ENCODE measurements at regions not wholly inside any gene's neighbourhood (a gene's known extent, or its start where the extent isn't known, plus 50 kb on each side); places are given as distances from the start of the nearest gene placed in this dataset.
A peak's percentile ranks its signal among the peaks of the same experiment; 100 is the strongest.

DNA sequence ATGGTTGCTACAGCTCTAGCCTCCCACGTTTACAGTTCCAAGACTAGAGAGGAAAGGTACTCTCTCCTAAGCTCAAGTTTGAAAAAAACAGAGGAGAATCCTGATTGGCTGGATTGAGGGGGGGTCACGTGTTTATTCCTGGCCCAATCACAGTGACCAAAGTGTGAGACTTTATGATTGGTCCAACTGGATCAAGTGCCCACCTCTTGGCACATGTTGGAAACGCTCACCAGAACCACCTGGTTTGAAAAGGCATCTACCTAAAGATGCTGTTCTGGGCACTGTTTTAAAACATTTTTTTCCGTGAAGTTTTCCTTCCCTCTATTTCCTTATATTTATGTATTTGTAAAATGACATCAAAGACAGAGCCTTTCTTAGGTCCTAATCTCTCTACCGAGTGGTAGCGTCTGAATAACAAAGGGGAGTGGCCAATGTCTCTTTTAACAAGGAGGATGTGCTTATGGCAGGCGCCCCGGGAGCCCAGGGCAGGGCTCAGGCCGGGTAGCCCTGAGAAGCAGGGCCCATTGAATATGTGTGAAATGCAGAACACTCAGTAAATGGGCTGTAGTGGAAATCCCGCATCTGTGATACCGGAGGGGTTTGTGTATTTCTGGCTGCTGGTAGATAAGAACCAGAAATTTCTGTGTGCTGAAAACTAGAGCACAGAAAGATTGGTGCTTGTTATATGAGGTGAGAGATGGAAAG lies 146.2 kb downstream of the ATP23 start:
- no peak for DNase-seq
- intact Hi-C loops (cut with micrococcal nuclease) = no loop called here
- Histone ChIP-seq H4K20me1 (ENCODE audit: low read length) (no peaks in the 10 kb centered on the region), H3K27ac (ENCODE audit: low read length) (no peak overlapping the region), H3K9ac (ENCODE audit: low read length) (no peak overlapping the region), H3K9me2 (replicated peaks; ENCODE audit: low read length) (no peaks in the 10 kb centered on the region), H3K4me1 (ENCODE audit: insufficient read depth, low read length) (no peaks in the 10 kb centered on the region), H3K4me2 (ENCODE audit: low read length) (no peak overlapping the region), H3K4me3 (ENCODE audit: low read length) (no peak overlapping the region), H3F3A (ENCODE audit: low read length, unreplicated experiment) (no peaks in the 10 kb centered on the region), H3K9me3 (ENCODE audit: low read length) (no peaks in the 10 kb centered on the region), H3K79me2 (ENCODE audit: low read length) (no peaks in the 10 kb centered on the region), H3K27me3 (ENCODE audit: low read length) (no peaks in the 10 kb centered on the region), H2AFZ (ENCODE audit: low read length) (no peak overlapping the region), H3K36me3 (ENCODE audit: low read depth, low read length) (no peaks in the 10 kb centered on the region)
- no peak for ATAC-seq
- no peak for TF ChIP-seq EZH2phosphoT487 (IDR thresholded peaks at IDR 0.05; ENCODE audit: borderline replicate concordance, low read length)
- TF ChIP-seq, protein P1, sequence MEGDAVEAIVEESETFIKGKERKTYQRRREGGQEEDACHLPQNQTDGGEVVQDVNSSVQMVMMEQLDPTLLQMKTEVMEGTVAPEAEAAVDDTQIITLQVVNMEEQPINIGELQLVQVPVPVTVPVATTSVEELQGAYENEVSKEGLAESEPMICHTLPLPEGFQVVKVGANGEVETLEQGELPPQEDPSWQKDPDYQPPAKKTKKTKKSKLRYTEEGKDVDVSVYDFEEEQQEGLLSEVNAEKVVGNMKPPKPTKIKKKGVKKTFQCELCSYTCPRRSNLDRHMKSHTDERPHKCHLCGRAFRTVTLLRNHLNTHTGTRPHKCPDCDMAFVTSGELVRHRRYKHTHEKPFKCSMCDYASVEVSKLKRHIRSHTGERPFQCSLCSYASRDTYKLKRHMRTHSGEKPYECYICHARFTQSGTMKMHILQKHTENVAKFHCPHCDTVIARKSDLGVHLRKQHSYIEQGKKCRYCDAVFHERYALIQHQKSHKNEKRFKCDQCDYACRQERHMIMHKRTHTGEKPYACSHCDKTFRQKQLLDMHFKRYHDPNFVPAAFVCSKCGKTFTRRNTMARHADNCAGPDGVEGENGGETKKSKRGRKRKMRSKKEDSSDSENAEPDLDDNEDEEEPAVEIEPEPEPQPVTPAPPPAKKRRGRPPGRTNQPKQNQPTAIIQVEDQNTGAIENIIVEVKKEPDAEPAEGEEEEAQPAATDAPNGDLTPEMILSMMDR (conservative IDR thresholded peaks at IDR 0.05; ENCODE audit: low read depth, low read length) = no peak
- no peak for TF ChIP-seq EZH2 (IDR thresholded peaks at IDR 0.05; ENCODE audit: low read length, unreplicated experiment)
- CTCF ChIA-PET = no interaction called here
- BruUV-seq (replicated peaks) = no TSS peak
- POLR2A ChIA-PET (ENCODE audit: unreplicated experiment) = interaction anchor here (0.6 kb wide), 1 partner anchor 125 kb away, joined by 3 read pairs; no protein-coding TSS in a partner anchor

DNA sequence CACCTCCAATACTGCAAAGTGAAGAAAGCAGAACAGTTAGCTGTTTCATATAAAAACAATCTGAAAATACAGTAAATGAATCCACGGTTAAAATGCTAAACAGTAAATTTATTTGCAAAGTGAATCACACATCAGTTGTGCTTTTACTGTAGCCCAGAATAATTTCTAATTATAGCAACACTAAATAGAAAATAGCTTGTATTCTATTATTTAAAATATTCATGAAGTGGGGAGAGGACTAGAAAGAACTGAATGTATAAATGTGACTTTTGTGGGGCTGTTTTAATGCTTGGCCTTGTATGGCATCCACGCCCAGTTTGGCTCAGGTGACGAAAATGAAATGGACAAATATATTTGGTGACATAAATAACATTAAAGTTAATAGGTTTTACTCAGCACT lies 148.2 kb downstream of the ATP23 start:
- ATAC-seq (peak; percentile 60), DNase-seq (no peak)
- H3K4me3 ChIP-seq (ENCODE audit: low read length) = no peak overlapping the region
- no peak overlapping the region for H3K27ac ChIP-seq (ENCODE audit: low read length)
- H3K9me2 ChIP-seq (replicated peaks; ENCODE audit: low read length) = no peaks in the 10 kb centered on the region
- H3K9ac ChIP-seq (ENCODE audit: low read length) = no peak overlapping the region
- no peaks in the 10 kb centered on the region for H3K36me3 ChIP-seq (ENCODE audit: low read depth, low read length)
- H3K9me3 ChIP-seq (ENCODE audit: low read length) = no peaks in the 10 kb centered on the region
- no peak overlapping the region for H2AFZ ChIP-seq (ENCODE audit: low read length)
- no peaks in the 10 kb centered on the region for H3K27me3 ChIP-seq (ENCODE audit: low read length)
- no peaks in the 10 kb centered on the region for H3F3A ChIP-seq (ENCODE audit: low read length, unreplicated experiment)
- H3K4me2 ChIP-seq (ENCODE audit: low read length) = no peak overlapping the region
- CTCF ChIA-PET = no interaction called here
- TF ChIP-seq EZH2phosphoT487 (IDR thresholded peaks at IDR 0.05; ENCODE audit: borderline replicate concordance, low read length) (no peak), EZH2 (IDR thresholded peaks at IDR 0.05; ENCODE audit: low read length, unreplicated experiment) (no peak)
- TF ChIP-seq, protein P1 (conservative IDR thresholded peaks at IDR 0.05; ENCODE audit: low read depth, low read length) = no peak
- BruUV-seq (replicated peaks) = no TSS peak
- POLR2A ChIA-PET (ENCODE audit: unreplicated experiment) = no interaction called here
- H3K4me1 ChIP-seq (ENCODE audit: insufficient read depth, low read length) = no peaks in the 10 kb centered on the region
- no peaks in the 10 kb centered on the region for H3K79me2 ChIP-seq (ENCODE audit: low read length)
- intact Hi-C loops (cut with micrococcal nuclease) = no loop called here
- no peaks in the 10 kb centered on the region for H4K20me1 ChIP-seq (ENCODE audit: low read length)

DNA sequence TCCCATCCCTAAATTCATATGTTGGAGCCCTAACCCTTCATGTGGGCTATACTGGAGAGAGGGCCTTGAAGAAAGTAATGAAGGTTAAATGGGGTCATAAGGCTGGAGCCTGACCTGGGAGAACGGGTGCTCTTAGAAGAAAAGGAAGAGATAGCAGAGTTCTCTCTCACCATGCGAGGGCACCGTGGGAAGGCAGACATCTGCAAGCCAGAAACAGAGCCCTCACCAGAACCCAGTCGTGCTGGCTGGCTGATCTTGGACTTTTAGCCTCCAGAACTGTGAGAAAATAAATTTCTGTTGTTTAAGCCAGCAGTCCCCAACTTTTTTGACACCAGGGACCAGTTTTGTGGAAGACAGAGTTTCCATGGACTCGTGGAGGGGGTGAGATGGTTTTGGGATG lies 149.3 kb downstream of the ATP23 start:
- CTCF ChIA-PET = no interaction called here
- no peak overlapping the region for H3K9ac ChIP-seq (ENCODE audit: low read length)
- no peaks in the 10 kb centered on the region for H3K79me2 ChIP-seq (ENCODE audit: low read length)
- no peaks in the 10 kb centered on the region for H3K4me1 ChIP-seq (ENCODE audit: insufficient read depth, low read length)
- H3K27me3 ChIP-seq (ENCODE audit: low read length) = no peaks in the 10 kb centered on the region
- H3K4me3 ChIP-seq (ENCODE audit: low read length) = no peak overlapping the region
- POLR2A ChIA-PET (ENCODE audit: unreplicated experiment) = no interaction called here
- no peaks in the 10 kb centered on the region for H3K9me3 ChIP-seq (ENCODE audit: low read length)
- no peaks in the 10 kb centered on the region for H4K20me1 ChIP-seq (ENCODE audit: low read length)
- no peaks in the 10 kb centered on the region for H3K36me3 ChIP-seq (ENCODE audit: low read depth, low read length)
- no peak overlapping the region for H3K4me2 ChIP-seq (ENCODE audit: low read length)
- ATAC-seq (no peak), DNase-seq (no peak)
- intact Hi-C loops (cut with micrococcal nuclease) = no loop called here
- no peak overlapping the region for H3K27ac ChIP-seq (ENCODE audit: low read length)
- TF ChIP-seq, protein P1 (conservative IDR thresholded peaks at IDR 0.05; ENCODE audit: low read depth, low read length) = no peak
- TF ChIP-seq EZH2 (IDR thresholded peaks at IDR 0.05; ENCODE audit: low read length, unreplicated experiment) = no peak
- no TSS peak for BruUV-seq (replicated peaks)
- H3K9me2 ChIP-seq (replicated peaks; ENCODE audit: low read length) = no peaks in the 10 kb centered on the region
- H2AFZ ChIP-seq (ENCODE audit: low read length) = no peak overlapping the region
- no peaks in the 10 kb centered on the region for H3F3A ChIP-seq (ENCODE audit: low read length, unreplicated experiment)
